Adrenal gland (tissue), 5 donors: ENCODE measurements at regions not wholly inside any gene's neighbourhood (a gene's known extent, or its start where the extent isn't known, plus 50 kb on each side); places are given as distances from the start of the nearest gene placed in this dataset.
"Not testable (repeated sequence)": the region's sequence is repeated elsewhere in the genome, so short reads cannot be mapped to it uniquely, and the experiment has no call there.

Experiments used
- CTCF ChIP-seq, 6 experiments: fragments of 450-650 bp in 4 of 6; fragments of 200-600 bp in 2 of 6; sonication (generic) in 1 of 6; IDR thresholded peaks; 1 replicate in 5 of 6; 2 replicates in 1 of 6; pipeline versions ENCODE4 v1.5.1 to v1.8.0; 2016 to 2021; ENCODE audit warnings: antibody characterized with exemption in 6 of 6, mild to moderate bottlenecking in 2 of 6, moderate library complexity in 1 of 6
- POLR2A ChIP-seq, 2 donors: fragments of 450-650 bp; IDR thresholded peaks; one replicate each; pipeline ENCODE4 v1.6.1; 2017; ENCODE audit warnings: antibody characterized with exemption in 2 of 2, mild to moderate bottlenecking in 2 of 2, moderate library complexity in 1 of 2
- donor health status: DM: no; HTN: no; CAD: no.

GRCh38 chr11:48901381-48902152, 82.1 kb downstream of the TRIM51G start:
- TF ChIP-seq CTCF, POLR2A (IDR thresholded peaks at IDR 0.05): not testable (repeated sequence)
